ENCODE measurements at regions not wholly inside any gene's neighbourhood (a gene's known extent, or its start where the extent isn't known, plus 50 kb on each side); places are given as distances from the start of the nearest gene placed in this dataset.

GRCh38 chr11:131074573-131074972 is 158.3 kb upstream of the SNX19 start:
- no CpG with 5 or more reads among the region's 3 CpGs for WGBS (ENCODE audit: insufficient coverage, insufficient read length)
- Histone ChIP-seq H3K4me1 (ENCODE audit: control insufficient read depth, insufficient read depth, low read length) (no peaks in the 10 kb centered on the region), H3K27ac (ENCODE audit: low read length) (no peak overlapping the region), H3K9me3 (ENCODE audit: control insufficient read depth, insufficient read depth, low read length) (no peaks in the 10 kb centered on the region), H3K4me3 (ENCODE audit: low read length) (no peak overlapping the region), H3K36me3 (ENCODE audit: control insufficient read depth, insufficient read depth, low read length) (no peaks in the 10 kb centered on the region), H3K27me3 (ENCODE audit: control insufficient read depth, insufficient read depth, low read length) (no peaks in the 10 kb centered on the region)
- no peak for DNase-seq (ENCODE audit: low read depth, low spot score)

GRCh38 chr11:131077340-131077739 is 161.1 kb upstream of the SNX19 start:
- Histone ChIP-seq H3K4me3 (ENCODE audit: low read length) (no peak overlapping the region), H3K36me3 (ENCODE audit: control insufficient read depth, insufficient read depth, low read length) (no peaks in the 10 kb centered on the region), H3K27ac (ENCODE audit: low read length) (no peak overlapping the region), H3K9me3 (ENCODE audit: control insufficient read depth, insufficient read depth, low read length) (no peaks in the 10 kb centered on the region), H3K4me1 (ENCODE audit: control insufficient read depth, insufficient read depth, low read length) (no peaks in the 10 kb centered on the region), H3K27me3 (ENCODE audit: control insufficient read depth, insufficient read depth, low read length) (no peaks in the 10 kb centered on the region)
- no peak for DNase-seq (ENCODE audit: low read depth, low spot score)

- no peaks in the 10 kb centered on the region for H3K4me1 ChIP-seq (ENCODE audit: control insufficient read depth, insufficient read depth, low read length)
- no peaks in the 10 kb centered on the region for H3K9me3 ChIP-seq (ENCODE audit: control insufficient read depth, insufficient read depth, low read length)
- WGBS (ENCODE audit: insufficient coverage, insufficient read length) = no CpG with 5 or more reads among the region's 3 CpGs
- H3K4me3 ChIP-seq (ENCODE audit: low read length) = no peak overlapping the region
- H3K27me3 ChIP-seq (ENCODE audit: control insufficient read depth, insufficient read depth, low read length) = no peaks in the 10 kb centered on the region
- DNase-seq (ENCODE audit: low read depth, low spot score) = no peak
- H3K27ac ChIP-seq (ENCODE audit: low read length) = no peak overlapping the region
- no peaks in the 10 kb centered on the region for H3K36me3 ChIP-seq (ENCODE audit: control insufficient read depth, insufficient read depth, low read length)
Measured at GRCh38 chr11:131079036-131079435, 162.8 kb upstream of the SNX19 start.

DNA sequence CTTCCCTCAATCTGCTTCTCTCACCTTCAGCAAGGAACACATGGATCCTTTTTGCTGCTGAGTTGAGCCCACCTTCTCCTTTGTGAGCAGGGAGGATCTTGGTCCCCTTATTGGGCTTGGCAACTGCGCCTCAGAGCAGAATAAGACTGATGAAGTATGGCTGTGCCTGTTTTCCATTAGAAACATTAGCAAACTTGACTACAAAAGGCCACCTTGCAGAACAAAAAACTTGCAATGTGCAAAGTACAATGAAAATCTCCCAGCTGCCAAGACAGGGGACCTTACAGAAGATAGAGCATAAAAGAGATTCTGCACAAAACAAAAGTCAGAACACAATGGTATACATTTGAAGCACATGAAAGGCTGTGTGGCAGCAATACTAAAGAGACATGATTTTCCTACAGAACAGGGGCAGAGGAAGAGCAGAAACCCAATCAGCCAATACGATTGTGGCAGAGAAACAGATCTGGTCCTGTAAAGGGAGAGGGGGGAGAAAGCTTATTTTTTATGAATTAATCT is 173.5 kb upstream of the SNX19 start:
- H3K27me3 ChIP-seq (ENCODE audit: control insufficient read depth, insufficient read depth, low read length) = no peaks in the 10 kb centered on the region
- H3K27ac ChIP-seq (ENCODE audit: low read length) = no peak overlapping the region
- no peaks in the 10 kb centered on the region for H3K4me1 ChIP-seq (ENCODE audit: control insufficient read depth, insufficient read depth, low read length)
- no peak for DNase-seq (ENCODE audit: low read depth, low spot score)
- H3K4me3 ChIP-seq (ENCODE audit: low read length) = no peak overlapping the region
- WGBS (ENCODE audit: insufficient coverage, insufficient read length) = no CpG with 5 or more reads among the region's 2 CpGs
- H3K36me3 ChIP-seq (ENCODE audit: control insufficient read depth, insufficient read depth, low read length) = no peaks in the 10 kb centered on the region
- H3K9me3 ChIP-seq (ENCODE audit: control insufficient read depth, insufficient read depth, low read length) = no peaks in the 10 kb centered on the region

GRCh38 chr11:131092469-131092868 is 176.2 kb upstream of the SNX19 start:
- no peak for DNase-seq (ENCODE audit: low read depth, low spot score)
- Histone ChIP-seq H3K4me1 (ENCODE audit: control insufficient read depth, insufficient read depth, low read length) (no peaks in the 10 kb centered on the region), H3K36me3 (ENCODE audit: control insufficient read depth, insufficient read depth, low read length) (no peaks in the 10 kb centered on the region), H3K4me3 (ENCODE audit: low read length) (no peak overlapping the region), H3K9me3 (ENCODE audit: control insufficient read depth, insufficient read depth, low read length) (no peaks in the 10 kb centered on the region), H3K27ac (ENCODE audit: low read length) (no peak overlapping the region), H3K27me3 (ENCODE audit: control insufficient read depth, insufficient read depth, low read length) (no peaks in the 10 kb centered on the region)
- WGBS (ENCODE audit: insufficient coverage, insufficient read length) = no CpG with 5 or more reads among the region's 3 CpGs

DNA sequence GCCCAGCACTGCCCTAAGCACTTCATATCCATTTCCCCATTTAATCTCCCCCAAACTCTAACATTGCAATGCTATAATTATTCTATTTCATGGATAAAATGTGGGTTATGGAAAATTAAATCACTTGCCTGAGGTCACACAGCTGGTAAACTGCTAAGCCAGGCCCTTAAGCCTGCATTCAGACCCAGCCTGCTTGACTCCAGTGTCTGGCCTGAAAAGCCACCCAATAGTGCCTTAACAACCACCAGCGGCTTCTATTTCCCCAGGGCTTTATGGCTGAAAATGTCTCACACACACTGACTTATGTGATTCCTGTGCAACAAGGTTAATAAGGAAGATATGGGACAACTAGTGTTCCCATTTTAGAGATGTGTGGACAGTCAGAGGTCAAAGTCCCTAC is 178.5 kb upstream of the SNX19 start:
- H3K9me3 ChIP-seq (ENCODE audit: control insufficient read depth, insufficient read depth, low read length) = no peaks in the 10 kb centered on the region
- H3K4me3 ChIP-seq (ENCODE audit: low read length) = no peak overlapping the region
- H3K36me3 ChIP-seq (ENCODE audit: control insufficient read depth, insufficient read depth, low read length) = no peaks in the 10 kb centered on the region
- no peaks in the 10 kb centered on the region for H3K4me1 ChIP-seq (ENCODE audit: control insufficient read depth, insufficient read depth, low read length)
- WGBS (ENCODE audit: insufficient coverage, insufficient read length) = no CpG with 5 or more reads among the region's 1 CpG
- no peaks in the 10 kb centered on the region for H3K27me3 ChIP-seq (ENCODE audit: control insufficient read depth, insufficient read depth, low read length)
- no peak for DNase-seq (ENCODE audit: low read depth, low spot score)
- H3K27ac ChIP-seq (ENCODE audit: low read length) = no peak overlapping the region

- H3K4me3 ChIP-seq (ENCODE audit: low read length) = no peak overlapping the region
- no peak for DNase-seq (ENCODE audit: low read depth, low spot score)
- H3K27me3 ChIP-seq (ENCODE audit: control insufficient read depth, insufficient read depth, low read length) = no peaks in the 10 kb centered on the region
- H3K9me3 ChIP-seq (ENCODE audit: control insufficient read depth, insufficient read depth, low read length) = no peaks in the 10 kb centered on the region
- H3K4me1 ChIP-seq (ENCODE audit: control insufficient read depth, insufficient read depth, low read length) = no peaks in the 10 kb centered on the region
- no CpG with 5 or more reads among the region's 11 CpGs for WGBS (ENCODE audit: insufficient coverage, insufficient read length)
- H3K27ac ChIP-seq (ENCODE audit: low read length) = no peak overlapping the region
- no peaks in the 10 kb centered on the region for H3K36me3 ChIP-seq (ENCODE audit: control insufficient read depth, insufficient read depth, low read length)
Measured at GRCh38 chr11:131095511-131096185, 179.4 kb upstream of the SNX19 start.

DNA sequence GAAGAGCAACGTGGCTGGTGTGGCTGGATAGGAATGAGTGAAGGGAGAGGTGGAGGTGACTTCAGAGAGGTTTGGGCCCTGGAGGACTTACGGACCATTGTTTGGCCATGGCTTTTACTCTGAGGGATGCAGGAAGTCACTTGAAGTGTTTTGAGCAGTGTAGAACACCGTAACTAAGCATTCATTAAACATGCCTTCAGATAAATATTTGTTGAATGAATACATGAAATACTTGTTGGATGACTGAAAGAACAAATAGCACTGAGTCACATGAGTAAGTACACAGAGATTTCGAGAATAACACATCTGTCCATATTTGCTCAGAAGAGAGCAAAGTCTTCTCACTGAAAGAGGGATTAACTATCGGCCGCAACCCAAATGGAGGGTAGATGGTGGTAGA is 182.7 kb upstream of the SNX19 start:
- Histone ChIP-seq H3K36me3 (ENCODE audit: control insufficient read depth, insufficient read depth, low read length) (no peaks in the 10 kb centered on the region), H3K27ac (ENCODE audit: low read length) (no peak overlapping the region), H3K9me3 (ENCODE audit: control insufficient read depth, insufficient read depth, low read length) (no peaks in the 10 kb centered on the region), H3K4me1 (ENCODE audit: control insufficient read depth, insufficient read depth, low read length) (no peaks in the 10 kb centered on the region), H3K27me3 (ENCODE audit: control insufficient read depth, insufficient read depth, low read length) (no peaks in the 10 kb centered on the region), H3K4me3 (ENCODE audit: low read length) (no peak overlapping the region)
- no CpG with 5 or more reads among the region's 6 CpGs for WGBS (ENCODE audit: insufficient coverage, insufficient read length)
- no peak for DNase-seq (ENCODE audit: low read depth, low spot score)

- H3K9me3 ChIP-seq (ENCODE audit: control insufficient read depth, insufficient read depth, low read length) = no peaks in the 10 kb centered on the region
- no peaks in the 10 kb centered on the region for H3K27me3 ChIP-seq (ENCODE audit: control insufficient read depth, insufficient read depth, low read length)
- H3K36me3 ChIP-seq (ENCODE audit: control insufficient read depth, insufficient read depth, low read length) = no peaks in the 10 kb centered on the region
- H3K27ac ChIP-seq (ENCODE audit: low read length) = no peak overlapping the region
- no CpG with 5 or more reads among the region's 1 CpG for WGBS (ENCODE audit: insufficient coverage, insufficient read length)
- H3K4me3 ChIP-seq (ENCODE audit: low read length) = no peak overlapping the region
- H3K4me1 ChIP-seq (ENCODE audit: control insufficient read depth, insufficient read depth, low read length) = no peaks in the 10 kb centered on the region
- no peak for DNase-seq (ENCODE audit: low read depth, low spot score)
Measured at GRCh38 chr11:131099746-131100145, 183.5 kb upstream of the SNX19 start.

GRCh38 chr11:131108760-131109159 is 192.5 kb upstream of the SNX19 start:
- Histone ChIP-seq H3K27me3 (ENCODE audit: control insufficient read depth, insufficient read depth, low read length) (no peaks in the 10 kb centered on the region), H3K36me3 (ENCODE audit: control insufficient read depth, insufficient read depth, low read length) (peaks cover 5% of the 10 kb centered on the region; the same call in 1 of the 2 replicates), H3K9me3 (ENCODE audit: control insufficient read depth, insufficient read depth, low read length) (peaks cover 4% of the 10 kb centered on the region), H3K4me3 (ENCODE audit: low read length) (no peak overlapping the region), H3K27ac (ENCODE audit: low read length) (no peak overlapping the region), H3K4me1 (ENCODE audit: control insufficient read depth, insufficient read depth, low read length) (no peaks in the 10 kb centered on the region)
- WGBS (ENCODE audit: insufficient coverage, insufficient read length) = no CpG with 5 or more reads among the region's 1 CpG
- DNase-seq (ENCODE audit: low read depth, low spot score) = no peak

DNA sequence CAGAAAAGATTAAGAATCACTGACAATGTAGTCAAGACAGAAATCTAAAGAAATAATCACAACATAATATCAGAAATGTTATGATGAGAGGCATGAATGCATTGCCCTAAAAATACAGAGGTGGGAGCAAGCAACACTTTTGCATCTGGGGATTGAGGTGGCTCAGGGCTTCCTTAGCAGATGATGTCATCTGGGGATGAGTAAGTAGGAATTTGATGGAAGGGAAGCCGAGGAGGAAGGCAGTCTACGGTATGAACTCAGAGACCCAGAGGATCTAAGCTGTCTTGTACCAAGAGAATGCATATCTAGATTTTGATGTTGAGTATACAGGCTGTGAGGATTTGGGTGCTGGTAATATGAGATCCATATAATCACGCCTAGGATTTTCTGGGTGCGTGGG is 193.0 kb upstream of the SNX19 start:
- no peak for DNase-seq (ENCODE audit: low read depth, low spot score)
- H3K36me3 ChIP-seq (ENCODE audit: control insufficient read depth, insufficient read depth, low read length) = peaks cover 5% of the 10 kb centered on the region; the same call in 1 of the 2 replicates
- no peak overlapping the region for H3K27ac ChIP-seq (ENCODE audit: low read length)
- no CpG with 5 or more reads among the region's 4 CpGs for WGBS (ENCODE audit: insufficient coverage, insufficient read length)
- no peaks in the 10 kb centered on the region for H3K4me1 ChIP-seq (ENCODE audit: control insufficient read depth, insufficient read depth, low read length)
- peaks cover 4% of the 10 kb centered on the region for H3K9me3 ChIP-seq (ENCODE audit: control insufficient read depth, insufficient read depth, low read length)
- H3K4me3 ChIP-seq (ENCODE audit: low read length) = no peak overlapping the region
- no peaks in the 10 kb centered on the region for H3K27me3 ChIP-seq (ENCODE audit: control insufficient read depth, insufficient read depth, low read length)
